Caco-2 (cell line): ENCODE measurements at regions not wholly inside any gene's neighbourhood (a gene's known extent, or its start where the extent isn't known, plus 50 kb on each side); places are given as distances from the start of the nearest gene placed in this dataset.

Experiments used
- BruUV-seq: library from RNA; stranded (reverse); fragments of 400-500 nt; replicated peaks from 2 replicates; lab custom pipeline; 2021; lab: Mats Ljungman, UMichigan
- CTCF ChIA-PET: fragments of 300-600 bp; sonication (Branson Sonifier 250); formaldehyde crosslinking; loops from one replicate; lab custom pipeline; 2022; ENCODE audit warnings: antibody characterized with exemption; lab: Charles Lee
- POLR2A ChIA-PET: fragments of 300-600 bp; sonication (Branson Sonifier 250); formaldehyde crosslinking; loops from one replicate; lab custom pipeline; 2022; ENCODE audit warnings: antibody characterized with exemption; lab: Charles Lee
- DNase-seq, 2 experiments: peaks; one replicate each; pipeline versions ENCODE4 v3.0.0 to v3.0.0-alpha.2; 2020 to 2022
- H3K27me3 ChIP-seq: replicated peaks from 2 replicates; pipeline ENCODE4 v1.6.0; 2011; ENCODE audit warnings: low read length; ENCODE audit not compliant: control insufficient read depth, insufficient read depth
- H3K36me3 ChIP-seq: 2 replicates; pipeline ENCODE4 v1.5.1; 2011; ENCODE audit warnings: low read length; ENCODE audit not compliant: control insufficient read depth, insufficient read depth
- H3K4me1 ChIP-seq: fragments of 250-450 bp; sonication (Bioruptor Pico); 2 replicates; pipeline ENCODE4 v1.5.1; 2020; ENCODE audit warnings: mild to moderate bottlenecking
- H3K4me3 ChIP-seq: 2 replicates; pipeline ENCODE4 v1.5.1; 2011; ENCODE audit warnings: low read depth, mild to moderate bottlenecking, control low read depth, low read length
- H3K9me3 ChIP-seq: fragments of 250-450 bp; sonication (Bioruptor Pico); 2 replicates; pipeline ENCODE4 v1.5.1; 2020; ENCODE audit warnings: mild to moderate bottlenecking, moderate library complexity
- H3K27ac Mint-ChIP-seq: one replicate; pipeline ENCODE4 v1.8.0; 2022; ENCODE audit warnings: mixed read lengths; ENCODE audit not compliant: unreplicated experiment
- H3K27me3 Mint-ChIP-seq: one replicate; pipeline ENCODE4 v1.8.0; 2022; ENCODE audit warnings: mixed read lengths; ENCODE audit not compliant: insufficient read depth, unreplicated experiment
- H3K36me3 Mint-ChIP-seq: one replicate; pipeline ENCODE4 v1.8.0; 2022; ENCODE audit warnings: mild to moderate bottlenecking, mixed read lengths; ENCODE audit not compliant: insufficient read depth, unreplicated experiment
- H3K4me1 Mint-ChIP-seq: one replicate; pipeline ENCODE4 v1.8.0; 2022; ENCODE audit warnings: low read depth, mixed read lengths; ENCODE audit not compliant: unreplicated experiment
- H3K4me3 Mint-ChIP-seq: one replicate; pipeline ENCODE4 v1.8.0; 2022; ENCODE audit warnings: mild to moderate bottlenecking, moderate library complexity, mixed read lengths; ENCODE audit not compliant: unreplicated experiment
- H3K9me3 Mint-ChIP-seq: one replicate; pipeline ENCODE4 v1.8.0; 2022; ENCODE audit warnings: mixed read lengths; ENCODE audit not compliant: unreplicated experiment
- intact Hi-C: fragments of 100-400 bp; cut with micrococcal nuclease; formaldehyde crosslinking; loops from one replicate; pipeline ENCODE4 v1.10.0; 2022; ENCODE audit not compliant: unreplicated experiment
- TF ChIP-seq, protein P1 (sequence below), 2 experiments: fragments of 200-600 bp in 1 of 2; IDR thresholded peaks; 1 replicate in 1 of 2; 2 replicates in 1 of 2; pipeline versions ENCODE4 v1.5.1 to v1.8.0; 2011 to 2022; ENCODE audit warnings: antibody characterized with exemption in 1 of 2, control low read depth in 1 of 2, inconsistent platforms in 1 of 2, low read depth in 1 of 2, low read length in 1 of 2, mild to moderate bottlenecking in 1 of 2, moderate library complexity in 1 of 2; ENCODE audit not compliant: insufficient read depth in 1 of 2, severe bottlenecking in 1 of 2, unreplicated experiment in 1 of 2

DNA sequence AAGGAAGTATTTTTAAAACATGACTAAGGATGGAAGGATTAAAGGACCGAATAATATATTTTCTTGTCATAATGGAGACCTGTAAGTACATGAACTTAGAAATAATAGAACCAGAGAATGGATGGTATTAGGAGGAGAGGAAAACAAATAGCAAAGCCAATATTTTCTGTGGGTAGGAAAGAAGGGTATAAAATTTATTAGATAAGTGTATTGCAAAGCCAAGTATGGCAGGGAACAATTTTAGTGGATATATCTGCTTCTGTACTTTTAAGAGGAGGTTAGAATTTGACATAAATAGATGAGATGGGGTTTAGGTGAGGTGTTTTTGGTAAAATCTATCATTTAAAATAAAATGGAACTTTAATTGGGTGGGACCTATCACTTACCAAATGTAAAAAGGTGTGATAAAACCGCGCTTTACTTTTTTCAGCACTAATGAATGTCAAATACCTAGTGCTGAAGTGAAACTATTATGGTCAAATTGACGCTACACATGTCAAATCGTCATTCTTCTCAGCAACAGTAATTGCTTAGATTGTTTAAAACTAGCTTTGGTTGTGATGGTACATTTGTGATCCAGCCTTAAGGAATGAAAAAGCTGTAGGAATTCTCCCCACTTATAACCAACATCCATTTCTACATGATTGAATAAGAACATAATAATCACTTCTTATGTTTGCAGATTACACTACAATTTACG, 78.1 kb upstream of the ZEB2 start:
- no peaks in the 10 kb centered on the region for H3K27me3 ChIP-seq
- H3K4me1 Mint-ChIP-seq: no peaks in the 10 kb centered on the region
- H3K9me3 Mint-ChIP-seq: peaks cover 10% of the 10 kb centered on the region
- no peak for DNase-seq
- intact Hi-C loops: no loop called here
- BruUV-seq: no TSS peak
- H3K36me3 ChIP-seq: no peaks in the 10 kb centered on the region
- no peaks in the 10 kb centered on the region for H3K36me3 Mint-ChIP-seq
- H3K9me3 ChIP-seq: no peaks in the 10 kb centered on the region
- CTCF ChIA-PET: no interaction called here
- H3K27ac Mint-ChIP-seq: no peak overlapping the region
- H3K27me3 Mint-ChIP-seq: peaks cover 7% of the 10 kb centered on the region
- no peak overlapping the region for H3K4me3 Mint-ChIP-seq
- H3K4me1 ChIP-seq: no peaks in the 10 kb centered on the region; the same call in 1 of the 2 replicates
- H3K4me3 ChIP-seq: no peak overlapping the region
- TF ChIP-seq, protein P1, sequence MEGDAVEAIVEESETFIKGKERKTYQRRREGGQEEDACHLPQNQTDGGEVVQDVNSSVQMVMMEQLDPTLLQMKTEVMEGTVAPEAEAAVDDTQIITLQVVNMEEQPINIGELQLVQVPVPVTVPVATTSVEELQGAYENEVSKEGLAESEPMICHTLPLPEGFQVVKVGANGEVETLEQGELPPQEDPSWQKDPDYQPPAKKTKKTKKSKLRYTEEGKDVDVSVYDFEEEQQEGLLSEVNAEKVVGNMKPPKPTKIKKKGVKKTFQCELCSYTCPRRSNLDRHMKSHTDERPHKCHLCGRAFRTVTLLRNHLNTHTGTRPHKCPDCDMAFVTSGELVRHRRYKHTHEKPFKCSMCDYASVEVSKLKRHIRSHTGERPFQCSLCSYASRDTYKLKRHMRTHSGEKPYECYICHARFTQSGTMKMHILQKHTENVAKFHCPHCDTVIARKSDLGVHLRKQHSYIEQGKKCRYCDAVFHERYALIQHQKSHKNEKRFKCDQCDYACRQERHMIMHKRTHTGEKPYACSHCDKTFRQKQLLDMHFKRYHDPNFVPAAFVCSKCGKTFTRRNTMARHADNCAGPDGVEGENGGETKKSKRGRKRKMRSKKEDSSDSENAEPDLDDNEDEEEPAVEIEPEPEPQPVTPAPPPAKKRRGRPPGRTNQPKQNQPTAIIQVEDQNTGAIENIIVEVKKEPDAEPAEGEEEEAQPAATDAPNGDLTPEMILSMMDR (IDR thresholded peaks at IDR 0.05; ENCODE audit: insufficient read depth in 1 of 2, low read depth in 1 of 2, low read length in 1 of 2, severe bottlenecking in 1 of 2, unreplicated experiment in 1 of 2): no peak
- POLR2A ChIA-PET: no interaction called here

GRCh38 chr2:144597388-144597787, 77.5 kb upstream of the ZEB2 start:
- no peaks in the 10 kb centered on the region for H3K36me3 ChIP-seq
- no peaks in the 10 kb centered on the region for H3K27me3 ChIP-seq
- Mint-ChIP-seq H3K9me3 (peaks cover 10% of the 10 kb centered on the region), H3K4me1 (no peaks in the 10 kb centered on the region), H3K27me3 (peaks cover 7% of the 10 kb centered on the region), H3K4me3 (no peak overlapping the region), H3K27ac (no peak overlapping the region), H3K36me3 (no peaks in the 10 kb centered on the region)
- H3K4me1 ChIP-seq: no peaks in the 10 kb centered on the region; the same call in 1 of the 2 replicates
- no peaks in the 10 kb centered on the region for H3K9me3 ChIP-seq
- CTCF ChIA-PET: no interaction called here
- BruUV-seq: no TSS peak
- TF ChIP-seq, protein P1 (IDR thresholded peaks at IDR 0.05; ENCODE audit: insufficient read depth in 1 of 2, low read depth in 1 of 2, low read length in 1 of 2, severe bottlenecking in 1 of 2, unreplicated experiment in 1 of 2): no peak
- intact Hi-C loops: no loop called here
- DNase-seq: no peak
- H3K4me3 ChIP-seq: no peak overlapping the region
- POLR2A ChIA-PET: no interaction called here

- Mint-ChIP-seq H3K36me3 (no peaks in the 10 kb centered on the region), H3K4me1 (no peaks in the 10 kb centered on the region), H3K9me3 (peaks cover 10% of the 10 kb centered on the region), H3K4me3 (no peak overlapping the region), H3K27me3 (peaks cover 7% of the 10 kb centered on the region), H3K27ac (no peak overlapping the region)
- intact Hi-C loops: no loop called here
- Histone ChIP-seq H3K9me3 (no peaks in the 10 kb centered on the region), H3K4me3 (no peak overlapping the region), H3K4me1 (no peaks in the 10 kb centered on the region; the same call in 1 of the 2 replicates), H3K36me3 (no peaks in the 10 kb centered on the region), H3K27me3 (no peaks in the 10 kb centered on the region)
- CTCF ChIA-PET: no interaction called here
- POLR2A ChIA-PET: no interaction called here
- DNase-seq: no peak
- TF ChIP-seq, protein P1 (IDR thresholded peaks at IDR 0.05; ENCODE audit: insufficient read depth in 1 of 2, low read depth in 1 of 2, low read length in 1 of 2, severe bottlenecking in 1 of 2, unreplicated experiment in 1 of 2): no peak
- BruUV-seq: no TSS peak
Observed at GRCh38 chr2:144596073-144596871, 76.4 kb upstream of the ZEB2 start.
